ENCODE measurements at regions not wholly inside any gene's neighbourhood (a gene's known extent, or its start where the extent isn't known, plus 50 kb on each side); places are given as distances from the start of the nearest gene placed in this dataset.

GRCh38 chr3:107085261-107085660 is 292.0 kb upstream of the CCDC54 start:
- Mint-ChIP-seq H3K36me3 (no peaks in the 10 kb centered on the region), H3K4me3 (no peak overlapping the region), H3K27ac (no peak overlapping the region), H3K4me1 (no peaks in the 10 kb centered on the region), H3K9me3 (ENCODE audit: low read depth) (no peaks in the 10 kb centered on the region), H3K27me3 (no peaks in the 10 kb centered on the region)
- CTCF ChIA-PET = no interaction called here
- ATAC-seq = no peak
- no peak for DNase-seq

GRCh38 chr3:107092121-107092520 is 285.1 kb upstream of the CCDC54 start:
- H3K27ac Mint-ChIP-seq = no peak overlapping the region
- H3K9me3 Mint-ChIP-seq (ENCODE audit: low read depth) = no peaks in the 10 kb centered on the region
- CTCF ChIA-PET = no interaction called here
- no peaks in the 10 kb centered on the region for H3K4me1 Mint-ChIP-seq
- H3K27me3 Mint-ChIP-seq = peaks cover 8% of the 10 kb centered on the region
- DNase-seq = no peak
- H3K4me3 Mint-ChIP-seq = no peak overlapping the region
- ATAC-seq = no peak
- H3K36me3 Mint-ChIP-seq = no peaks in the 10 kb centered on the region

- Mint-ChIP-seq H3K4me3 (no peak overlapping the region), H3K9me3 (ENCODE audit: low read depth) (no peaks in the 10 kb centered on the region), H3K27ac (no peak overlapping the region), H3K36me3 (no peaks in the 10 kb centered on the region), H3K27me3 (no peaks in the 10 kb centered on the region), H3K4me1 (no peaks in the 10 kb centered on the region)
- DNase-seq = no peak
- no peak for ATAC-seq
- CTCF ChIA-PET = no interaction called here
Observed at GRCh38 chr3:107098864-107099263, 278.4 kb upstream of the CCDC54 start.

GRCh38 chr3:107100137-107100536 is 277.1 kb upstream of the CCDC54 start:
- H3K4me1 Mint-ChIP-seq = no peaks in the 10 kb centered on the region
- CTCF ChIA-PET = no interaction called here
- DNase-seq (no peak), ATAC-seq (no peak)
- no peak overlapping the region for H3K4me3 Mint-ChIP-seq
- no peaks in the 10 kb centered on the region for H3K9me3 Mint-ChIP-seq (ENCODE audit: low read depth)
- H3K36me3 Mint-ChIP-seq = no peaks in the 10 kb centered on the region
- H3K27ac Mint-ChIP-seq = no peak overlapping the region
- H3K27me3 Mint-ChIP-seq = no peaks in the 10 kb centered on the region

DNA sequence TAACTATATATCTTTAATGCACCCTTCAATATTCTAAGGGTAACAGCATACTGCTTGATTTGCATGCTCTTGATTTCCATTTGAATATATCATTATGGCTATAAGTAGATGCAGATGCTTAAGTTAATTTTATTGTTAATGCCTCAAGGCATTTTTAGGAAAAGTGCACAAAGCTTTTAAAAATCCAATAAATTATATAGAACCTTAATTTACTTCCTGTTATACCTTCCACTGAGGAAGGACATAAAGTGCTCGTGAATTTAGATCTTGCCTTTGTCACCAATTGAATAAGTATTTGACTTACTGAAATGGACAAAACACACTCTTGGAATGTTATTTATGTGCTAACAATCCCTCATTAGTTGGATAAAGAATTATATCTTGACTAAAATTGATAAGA is 276.7 kb upstream of the CCDC54 start:
- ATAC-seq (no peak), DNase-seq (no peak)
- Mint-ChIP-seq H3K4me3 (no peak overlapping the region), H3K27me3 (no peaks in the 10 kb centered on the region), H3K36me3 (no peaks in the 10 kb centered on the region), H3K4me1 (no peaks in the 10 kb centered on the region), H3K9me3 (ENCODE audit: low read depth) (peaks cover 3% of the 10 kb centered on the region), H3K27ac (no peak overlapping the region)
- CTCF ChIA-PET = no interaction called here

DNA sequence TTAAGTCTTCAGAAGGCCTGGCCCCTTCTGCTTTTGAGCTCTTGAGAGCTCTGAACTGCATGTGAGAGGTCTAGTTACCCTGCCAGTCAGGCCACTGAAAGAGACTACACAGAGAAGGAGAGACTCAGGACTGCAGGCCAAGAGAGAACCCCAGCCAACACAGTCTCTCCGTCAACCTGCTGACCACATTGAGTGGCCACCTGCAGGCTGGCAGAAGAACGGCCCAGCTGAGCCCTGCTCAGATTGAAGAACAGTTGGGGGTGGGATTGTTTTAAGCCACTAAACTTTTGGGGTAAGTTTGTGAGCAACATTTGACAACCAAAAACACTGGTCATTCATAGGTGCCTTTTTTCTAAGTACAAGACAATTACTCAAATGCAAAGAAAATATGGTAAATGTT is 273.5 kb upstream of the CCDC54 start:
- CTCF ChIA-PET = no interaction called here
- Mint-ChIP-seq H3K27ac (no peak overlapping the region), H3K9me3 (ENCODE audit: low read depth) (peaks cover 3% of the 10 kb centered on the region), H3K4me3 (no peak overlapping the region), H3K4me1 (no peaks in the 10 kb centered on the region), H3K36me3 (no peaks in the 10 kb centered on the region), H3K27me3 (no peaks in the 10 kb centered on the region)
- no peak for ATAC-seq
- no peak for DNase-seq

DNA sequence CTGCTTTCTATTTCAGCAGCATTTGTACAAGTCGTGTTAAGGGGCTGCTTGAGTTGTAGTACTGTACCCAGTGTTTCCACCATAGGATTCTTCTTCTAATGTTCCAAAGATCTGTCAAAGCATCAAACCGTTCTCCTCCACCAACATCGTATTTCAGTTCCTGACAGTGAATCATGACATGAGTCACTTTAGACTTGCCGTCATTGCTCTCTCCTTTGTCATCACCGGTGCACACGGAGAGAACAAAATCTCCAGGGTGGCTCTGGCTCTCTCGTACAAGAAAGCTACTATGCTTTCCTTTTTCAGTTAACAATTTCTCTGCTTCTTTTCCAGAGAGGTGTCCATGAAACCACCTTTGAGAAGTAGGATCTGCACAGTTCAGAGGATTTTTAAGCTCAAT is 270.9 kb upstream of the CCDC54 start:
- DNase-seq = no peak
- ATAC-seq = no peak
- Mint-ChIP-seq H3K9me3 (ENCODE audit: low read depth) (peaks cover 3% of the 10 kb centered on the region), H3K27ac (no peak overlapping the region), H3K4me3 (no peak overlapping the region), H3K27me3 (no peaks in the 10 kb centered on the region), H3K36me3 (no peaks in the 10 kb centered on the region), H3K4me1 (no peaks in the 10 kb centered on the region)
- CTCF ChIA-PET = no interaction called here

DNA sequence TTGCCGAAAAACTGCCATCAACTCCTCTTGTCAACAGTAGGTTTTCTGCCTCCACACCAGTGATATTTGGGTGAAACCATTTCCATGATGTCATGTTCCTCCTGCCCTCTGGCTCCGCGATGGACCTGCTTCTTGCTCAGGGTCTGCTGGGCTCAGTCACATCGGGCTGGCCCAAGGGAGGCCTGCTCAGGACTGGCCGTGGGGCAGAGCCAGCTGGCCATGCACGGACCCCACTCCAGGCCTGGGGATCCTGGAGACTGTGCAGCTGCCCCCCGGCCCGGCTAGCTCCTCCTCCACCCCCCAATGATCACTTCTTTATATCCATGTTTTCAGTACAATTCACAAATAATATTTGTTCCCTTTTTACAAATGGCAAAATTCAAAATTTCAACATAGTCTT is 270.3 kb upstream of the CCDC54 start:
- CTCF ChIA-PET = no interaction called here
- Mint-ChIP-seq H3K9me3 (ENCODE audit: low read depth) (peaks cover 3% of the 10 kb centered on the region), H3K4me3 (no peak overlapping the region), H3K36me3 (no peaks in the 10 kb centered on the region), H3K27me3 (no peaks in the 10 kb centered on the region), H3K27ac (no peak overlapping the region), H3K4me1 (no peaks in the 10 kb centered on the region)
- DNase-seq (no peak), ATAC-seq (no peak)

DNA sequence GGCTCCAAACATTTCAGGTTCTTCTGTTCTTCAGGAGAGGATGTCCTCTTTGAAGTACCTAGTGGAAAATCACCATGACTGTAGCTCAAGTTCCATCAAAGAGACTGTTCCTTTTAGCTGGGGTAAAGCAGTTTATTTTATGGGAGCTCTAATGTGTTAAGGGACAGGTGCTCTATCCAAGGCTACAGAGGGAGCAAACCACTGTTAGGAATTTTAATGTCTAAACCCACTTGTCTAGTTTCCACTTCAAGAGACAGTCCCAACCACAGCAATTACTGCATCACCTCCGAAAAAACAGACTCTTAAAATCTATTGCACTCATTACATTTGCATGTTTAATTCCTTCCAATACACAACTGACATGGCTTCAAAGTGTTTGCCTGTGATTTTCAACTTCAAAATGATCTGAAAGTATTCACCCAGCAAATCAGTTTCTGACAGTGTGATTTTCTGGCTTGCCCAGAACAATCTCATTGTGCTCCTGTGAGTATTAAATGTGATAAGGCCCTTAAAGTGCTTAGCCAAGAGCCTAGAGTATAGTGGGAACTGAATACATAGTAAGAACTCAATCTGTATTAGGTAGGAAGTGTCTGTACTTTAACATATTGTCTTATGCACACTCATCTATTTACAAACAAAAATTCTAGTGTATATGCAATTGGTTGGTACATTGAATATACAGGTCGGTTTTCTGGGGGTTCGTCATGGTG is 266.5 kb upstream of the CCDC54 start:
- Mint-ChIP-seq H3K36me3 (no peaks in the 10 kb centered on the region), H3K27me3 (no peaks in the 10 kb centered on the region), H3K4me3 (no peak overlapping the region), H3K27ac (no peak overlapping the region), H3K9me3 (ENCODE audit: low read depth) (no peaks in the 10 kb centered on the region), H3K4me1 (no peaks in the 10 kb centered on the region)
- DNase-seq = no peak
- CTCF ChIA-PET = no interaction called here
- ATAC-seq = no peak

GRCh38 chr3:107111872-107112271 is 265.4 kb upstream of the CCDC54 start:
- DNase-seq (no peak), ATAC-seq (no peak)
- Mint-ChIP-seq H3K27me3 (no peaks in the 10 kb centered on the region), H3K27ac (no peak overlapping the region), H3K36me3 (no peaks in the 10 kb centered on the region), H3K9me3 (ENCODE audit: low read depth) (no peaks in the 10 kb centered on the region), H3K4me1 (no peaks in the 10 kb centered on the region), H3K4me3 (no peak overlapping the region)
- CTCF ChIA-PET = no interaction called here

- Mint-ChIP-seq H3K36me3 (no peaks in the 10 kb centered on the region), H3K9me3 (ENCODE audit: low read depth) (no peaks in the 10 kb centered on the region), H3K27me3 (no peaks in the 10 kb centered on the region), H3K27ac (no peak overlapping the region), H3K4me3 (no peak overlapping the region), H3K4me1 (no peaks in the 10 kb centered on the region)
- DNase-seq (no peak), ATAC-seq (no peak)
- CTCF ChIA-PET = interaction anchor here (0.7 kb wide), 1 partner anchor 875 kb away, joined by 3 read pairs; no protein-coding TSS in a partner anchor
Observed at GRCh38 chr3:107112356-107112755, 264.9 kb upstream of the CCDC54 start.

DNA sequence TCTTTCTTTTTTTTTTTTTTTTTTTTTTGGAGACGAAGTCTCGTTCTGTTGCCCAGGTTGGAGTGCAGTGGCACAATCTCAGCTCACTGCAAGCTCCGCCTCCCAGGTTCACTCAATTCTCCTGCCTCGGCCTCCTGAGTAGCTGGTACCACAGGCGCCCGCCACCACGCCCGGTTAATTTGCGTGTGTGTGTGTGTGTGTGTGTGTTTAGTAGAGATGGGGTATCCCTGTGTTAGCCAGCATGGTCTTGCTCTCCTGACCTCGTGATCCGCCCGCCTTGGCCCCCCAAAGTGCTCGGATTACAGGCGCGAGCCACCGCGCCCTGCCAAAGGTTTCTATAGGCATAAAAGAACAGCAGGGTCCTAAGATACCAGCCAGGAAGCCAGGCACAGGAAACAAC is 261.0 kb upstream of the CCDC54 start:
- Mint-ChIP-seq H3K36me3 (no peaks in the 10 kb centered on the region), H3K27ac (no peak overlapping the region), H3K27me3 (peaks cover 6% of the 10 kb centered on the region), H3K4me1 (no peaks in the 10 kb centered on the region), H3K9me3 (ENCODE audit: low read depth) (no peaks in the 10 kb centered on the region), H3K4me3 (no peak overlapping the region)
- no peak for ATAC-seq
- no peak for DNase-seq
- CTCF ChIA-PET = no interaction called here

- CTCF ChIA-PET = no interaction called here
Observed at GRCh38 chr3:107117156-107117555, 260.1 kb upstream of the CCDC54 start.

DNA sequence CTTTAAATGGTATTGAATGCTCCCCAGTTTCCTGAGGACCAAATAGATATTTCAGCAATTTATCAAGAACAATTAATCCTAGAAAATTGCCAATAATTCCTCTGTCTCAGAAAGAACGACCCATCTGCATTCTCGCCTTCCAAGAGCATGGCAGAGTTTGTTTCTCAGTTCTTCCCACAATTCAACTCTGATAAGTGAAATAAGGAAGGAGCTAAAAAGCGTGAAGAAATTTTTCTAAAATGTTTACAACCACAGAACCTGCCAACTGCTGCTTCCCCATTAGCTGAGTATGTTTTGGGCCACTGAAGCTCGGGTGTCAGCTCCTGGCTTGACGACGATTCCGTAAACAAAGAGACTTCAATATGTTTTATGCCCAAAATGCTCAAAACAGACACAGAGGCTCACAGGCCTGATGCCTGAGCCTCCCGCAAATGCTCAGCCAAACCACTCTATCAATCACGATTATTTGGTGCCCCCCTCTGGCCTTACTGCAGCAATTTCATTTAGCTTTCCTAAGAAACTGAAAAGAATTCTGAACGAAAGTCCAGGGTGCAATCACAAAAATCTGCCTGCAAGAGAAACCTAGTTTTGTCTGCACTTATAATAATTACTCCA is 259.2 kb upstream of the CCDC54 start:
- Mint-ChIP-seq H3K27ac (no peak overlapping the region), H3K4me1 (no peaks in the 10 kb centered on the region), H3K4me3 (no peak overlapping the region), H3K36me3 (no peaks in the 10 kb centered on the region), H3K9me3 (ENCODE audit: low read depth) (no peaks in the 10 kb centered on the region), H3K27me3 (peaks cover 8% of the 10 kb centered on the region)
- no peak for DNase-seq
- no peak for ATAC-seq
- CTCF ChIA-PET = interaction anchor here (0.8 to 1.8 kb wide), 3 partner anchors 8 to 16 kb away, joined by 3 to 4 read pairs (median 3); no protein-coding TSS in a partner anchor

More at GRCh38 chr3:107117156-107117555, 260.1 kb upstream of the CCDC54 start:
- DNase-seq (no peak), ATAC-seq (no peak)
- H3K27me3 Mint-ChIP-seq = peaks cover 8% of the 10 kb centered on the region
- no peak overlapping the region for H3K4me3 Mint-ChIP-seq
- no peaks in the 10 kb centered on the region for H3K4me1 Mint-ChIP-seq
- H3K9me3 Mint-ChIP-seq (ENCODE audit: low read depth) = no peaks in the 10 kb centered on the region
- H3K27ac Mint-ChIP-seq = no peak overlapping the region
- H3K36me3 Mint-ChIP-seq = no peaks in the 10 kb centered on the region

Measured in activated CD8-positive, alpha-beta memory T cell treated with anti-CD3 and anti-CD28 coated beads, Interleukin-2, amount 10 ng/mL, durations not matched to agents 7 days and 5 days (primary cell).